GM12878 (cell line): ENCODE measurements at regions not wholly inside any gene's neighbourhood (a gene's known extent, or its start where the extent isn't known, plus 50 kb on each side); places are given as distances from the start of the nearest gene placed in this dataset.

Experiments
- ASH2L ChIP-seq: fragments of 300-600, 200-600 bp; sonication (generic); IDR thresholded peaks from 2 replicates; pipeline ENCODE4 v1.6.1; 2017; ENCODE audit warnings: low read depth, mild to moderate bottlenecking, borderline replicate concordance
- BHLHE40 ChIP-seq, 2 experiments: fragments of 450-650 bp in 1 of 2; IDR thresholded peaks; 2 replicates each; pipeline ENCODE4 v1.6.1; 2011 to 2017; ENCODE audit warnings: low read depth in 2 of 2, borderline replicate concordance in 1 of 2, improper control_type of control experiment in 1 of 2, low read length in 1 of 2, mild to moderate bottlenecking in 1 of 2
- GATAD2B ChIP-seq: fragments of 450-650 bp; conservative IDR thresholded peaks from 2 replicates; pipeline ENCODE4 v1.6.1; 2017; ENCODE audit warnings: low read depth, mild to moderate bottlenecking, moderate library complexity
- HCFC1 ChIP-seq: fragments of 150-350 bp; IDR thresholded peaks from 2 replicates; pipeline ENCODE4 v1.6.1; 2014; ENCODE audit warnings: low read length
- IRF4 ChIP-seq: IDR thresholded peaks from 2 replicates; pipeline ENCODE4 v1.6.1; 2011; ENCODE audit warnings: low read depth, low read length
- LARP7 ChIP-seq: fragments of 450-650 bp; IDR thresholded peaks from 2 replicates; pipeline ENCODE4 v1.6.1; 2017; ENCODE audit warnings: mild to moderate bottlenecking
- MAX ChIP-seq: IDR thresholded peaks from 2 replicates; pipeline ENCODE4 v1.6.1; 2012; ENCODE audit warnings: low read depth, low read length, improper control_type of control experiment
- MTA3 ChIP-seq: IDR thresholded peaks from 2 replicates; pipeline ENCODE4 v1.6.1; 2012; ENCODE audit warnings: low read length, inconsistent platforms, borderline replicate concordance
- NBN ChIP-seq: fragments of 450-650 bp; IDR thresholded peaks from 2 replicates; pipeline ENCODE4 v1.6.1; 2016
- NFIC ChIP-seq: IDR thresholded peaks from 2 replicates; pipeline ENCODE4 v1.6.1; 2012; ENCODE audit warnings: low read depth, mild to moderate bottlenecking, inconsistent platforms, low read length, moderate library complexity
- NR2C1 ChIP-seq: fragments of 450-650 bp; IDR thresholded peaks from 2 replicates; pipeline ENCODE4 v1.6.1; 2017; ENCODE audit warnings: antibody characterized with exemption, mild to moderate bottlenecking, moderate library complexity
- RFX5 ChIP-seq: IDR thresholded peaks from 2 replicates; pipeline ENCODE4 v1.6.1; 2011; ENCODE audit warnings: low read depth, low read length, improper control_type of control experiment
- RUNX3 ChIP-seq: IDR thresholded peaks from 2 replicates; pipeline ENCODE4 v1.6.1; 2012; ENCODE audit warnings: low read length, inconsistent platforms
- SMAD5 ChIP-seq: IDR thresholded peaks from 2 replicates; pipeline ENCODE4 v1.6.1; 2016; ENCODE audit warnings: antibody characterized with exemption, low read depth
- SPI1 ChIP-seq: IDR thresholded peaks from 2 replicates; pipeline ENCODE4 v1.6.1; 2011; ENCODE audit warnings: low read depth, mild to moderate bottlenecking, low read length, moderate library complexity, borderline replicate concordance; ENCODE audit not compliant: insufficient read depth
- SRF ChIP-seq, 2 experiments: IDR thresholded peaks; 2 replicates each; pipeline ENCODE4 v1.6.1; 2011; ENCODE audit warnings: low read depth in 2 of 2, low read length in 2 of 2, mild to moderate bottlenecking in 1 of 2, moderate library complexity in 1 of 2
- TCF7 ChIP-seq: IDR thresholded peaks from 2 replicates; pipeline ENCODE4 v1.6.1; 2014; ENCODE audit warnings: antibody characterized with exemption, borderline replicate concordance
- ZNF622 ChIP-seq: fragments of 450-650 bp; IDR thresholded peaks from 2 replicates; pipeline ENCODE4 v1.6.1; 2017; ENCODE audit warnings: mild to moderate bottlenecking, inconsistent platforms
- ZNF687 ChIP-seq: fragments of 450-650 bp; IDR thresholded peaks from 2 replicates; pipeline ENCODE4 v1.6.1; 2017; ENCODE audit warnings: mild to moderate bottlenecking, moderate library complexity
- TF ChIP-seq, protein P1 (sequence below): IDR thresholded peaks from 2 replicates; pipeline ENCODE4 v1.6.1; 2011; ENCODE audit warnings: borderline replicate concordance, low read depth, mild to moderate bottlenecking, moderate library complexity, low read length; ENCODE audit not compliant: insufficient read depth, poor library complexity, severe bottlenecking
- TF ChIP-seq, protein P2 (sequence below), 3 experiments: IDR thresholded peaks in 2 of 3; conservative IDR thresholded peaks in 1 of 3; 2 replicates each; pipeline ENCODE4 v1.5.1; 2011; ENCODE audit warnings: low read depth in 3 of 3, low read length in 3 of 3, mild to moderate bottlenecking in 3 of 3, control low read depth in 2 of 3, moderate library complexity in 2 of 3, inconsistent platforms in 1 of 3, mixed read lengths in 1 of 3; ENCODE audit not compliant: control insufficient read depth in 2 of 3, insufficient read depth in 1 of 3; ENCODE audit errors: extremely low read depth in 1 of 3
- TF ChIP-seq, protein P3 (sequence below): IDR thresholded peaks from 2 replicates; pipeline ENCODE4 v1.6.1; 2012; ENCODE audit warnings: mild to moderate bottlenecking, low read depth, low read length

DNA sequence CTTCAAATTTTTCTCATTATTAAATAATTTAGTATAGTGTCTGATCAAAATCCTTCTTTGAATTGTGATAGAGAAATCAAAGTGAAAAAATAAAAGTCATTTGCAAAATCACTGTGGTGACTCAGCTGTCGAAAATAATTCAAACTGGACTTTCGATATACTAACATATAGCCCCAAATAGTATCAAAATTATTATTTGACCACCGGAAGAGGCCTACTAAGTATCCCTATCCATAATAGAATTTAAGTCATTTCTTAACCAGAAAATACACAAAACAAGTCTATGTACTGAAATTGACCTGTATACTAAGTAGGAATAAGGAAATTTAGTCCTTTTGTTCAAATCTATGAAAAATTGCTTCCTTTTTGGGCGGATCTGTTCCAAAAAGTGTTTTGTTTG is 180.7 kb downstream of the MRPL39 start (continued):
- no peak for TF ChIP-seq ZNF687
- no peak for TF ChIP-seq HCFC1
- TF ChIP-seq NR2C1: no peak
- TF ChIP-seq RFX5: no peak
- no peak for TF ChIP-seq TCF7
- TF ChIP-seq RUNX3: peak; percentile 94
- no peak for TF ChIP-seq ASH2L
- TF ChIP-seq, protein P1, sequence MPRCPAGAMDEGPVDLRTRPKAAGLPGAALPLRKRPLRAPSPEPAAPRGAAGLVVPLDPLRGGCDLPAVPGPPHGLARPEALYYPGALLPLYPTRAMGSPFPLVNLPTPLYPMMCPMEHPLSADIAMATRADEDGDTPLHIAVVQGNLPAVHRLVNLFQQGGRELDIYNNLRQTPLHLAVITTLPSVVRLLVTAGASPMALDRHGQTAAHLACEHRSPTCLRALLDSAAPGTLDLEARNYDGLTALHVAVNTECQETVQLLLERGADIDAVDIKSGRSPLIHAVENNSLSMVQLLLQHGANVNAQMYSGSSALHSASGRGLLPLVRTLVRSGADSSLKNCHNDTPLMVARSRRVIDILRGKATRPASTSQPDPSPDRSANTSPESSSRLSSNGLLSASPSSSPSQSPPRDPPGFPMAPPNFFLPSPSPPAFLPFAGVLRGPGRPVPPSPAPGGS: peak; percentile 45
- TF ChIP-seq BHLHE40 (IDR thresholded peaks at IDR 0.05; ENCODE audit: borderline replicate concordance in 1 of 2, low read depth in 2 of 2, low read length in 1 of 2): no peak
- TF ChIP-seq SMAD5: no peak
- TF ChIP-seq SRF (IDR thresholded peaks at IDR 0.05; ENCODE audit: low read depth in 2 of 2, low read length in 2 of 2): no peak
- TF ChIP-seq MAX: no peak
- TF ChIP-seq NBN: no peak
- TF ChIP-seq, protein P2, sequence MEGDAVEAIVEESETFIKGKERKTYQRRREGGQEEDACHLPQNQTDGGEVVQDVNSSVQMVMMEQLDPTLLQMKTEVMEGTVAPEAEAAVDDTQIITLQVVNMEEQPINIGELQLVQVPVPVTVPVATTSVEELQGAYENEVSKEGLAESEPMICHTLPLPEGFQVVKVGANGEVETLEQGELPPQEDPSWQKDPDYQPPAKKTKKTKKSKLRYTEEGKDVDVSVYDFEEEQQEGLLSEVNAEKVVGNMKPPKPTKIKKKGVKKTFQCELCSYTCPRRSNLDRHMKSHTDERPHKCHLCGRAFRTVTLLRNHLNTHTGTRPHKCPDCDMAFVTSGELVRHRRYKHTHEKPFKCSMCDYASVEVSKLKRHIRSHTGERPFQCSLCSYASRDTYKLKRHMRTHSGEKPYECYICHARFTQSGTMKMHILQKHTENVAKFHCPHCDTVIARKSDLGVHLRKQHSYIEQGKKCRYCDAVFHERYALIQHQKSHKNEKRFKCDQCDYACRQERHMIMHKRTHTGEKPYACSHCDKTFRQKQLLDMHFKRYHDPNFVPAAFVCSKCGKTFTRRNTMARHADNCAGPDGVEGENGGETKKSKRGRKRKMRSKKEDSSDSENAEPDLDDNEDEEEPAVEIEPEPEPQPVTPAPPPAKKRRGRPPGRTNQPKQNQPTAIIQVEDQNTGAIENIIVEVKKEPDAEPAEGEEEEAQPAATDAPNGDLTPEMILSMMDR (IDR thresholded peaks at IDR 0.05 in 2 of 3, conservative IDR thresholded peaks at IDR 0.05 in 1 of 3; ENCODE audit: control insufficient read depth in 2 of 3, extremely low read depth in 1 of 3, insufficient read depth in 1 of 3, low read depth in 3 of 3, low read length in 3 of 3): no peak
- TF ChIP-seq NFIC: peak; percentile 95
- TF ChIP-seq GATAD2B: no peak
- 0 out of 2 replicates have a peak, but pooled peaks have one; percentile 52 for TF ChIP-seq IRF4
- TF ChIP-seq, protein P3, sequence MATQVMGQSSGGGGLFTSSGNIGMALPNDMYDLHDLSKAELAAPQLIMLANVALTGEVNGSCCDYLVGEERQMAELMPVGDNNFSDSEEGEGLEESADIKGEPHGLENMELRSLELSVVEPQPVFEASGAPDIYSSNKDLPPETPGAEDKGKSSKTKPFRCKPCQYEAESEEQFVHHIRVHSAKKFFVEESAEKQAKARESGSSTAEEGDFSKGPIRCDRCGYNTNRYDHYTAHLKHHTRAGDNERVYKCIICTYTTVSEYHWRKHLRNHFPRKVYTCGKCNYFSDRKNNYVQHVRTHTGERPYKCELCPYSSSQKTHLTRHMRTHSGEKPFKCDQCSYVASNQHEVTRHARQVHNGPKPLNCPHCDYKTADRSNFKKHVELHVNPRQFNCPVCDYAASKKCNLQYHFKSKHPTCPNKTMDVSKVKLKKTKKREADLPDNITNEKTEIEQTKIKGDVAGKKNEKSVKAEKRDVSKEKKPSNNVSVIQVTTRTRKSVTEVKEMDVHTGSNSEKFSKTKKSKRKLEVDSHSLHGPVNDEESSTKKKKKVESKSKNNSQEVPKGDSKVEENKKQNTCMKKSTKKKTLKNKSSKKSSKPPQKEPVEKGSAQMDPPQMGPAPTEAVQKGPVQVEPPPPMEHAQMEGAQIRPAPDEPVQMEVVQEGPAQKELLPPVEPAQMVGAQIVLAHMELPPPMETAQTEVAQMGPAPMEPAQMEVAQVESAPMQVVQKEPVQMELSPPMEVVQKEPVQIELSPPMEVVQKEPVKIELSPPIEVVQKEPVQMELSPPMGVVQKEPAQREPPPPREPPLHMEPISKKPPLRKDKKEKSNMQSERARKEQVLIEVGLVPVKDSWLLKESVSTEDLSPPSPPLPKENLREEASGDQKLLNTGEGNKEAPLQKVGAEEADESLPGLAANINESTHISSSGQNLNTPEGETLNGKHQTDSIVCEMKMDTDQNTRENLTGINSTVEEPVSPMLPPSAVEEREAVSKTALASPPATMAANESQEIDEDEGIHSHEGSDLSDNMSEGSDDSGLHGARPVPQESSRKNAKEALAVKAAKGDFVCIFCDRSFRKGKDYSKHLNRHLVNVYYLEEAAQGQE: no peak
- no peak for TF ChIP-seq LARP7
- no peak for TF ChIP-seq SPI1
- no peak for TF ChIP-seq ZNF622
- no peak for TF ChIP-seq MTA3
